ENCODE measurements at regions not wholly inside any gene's neighbourhood (a gene's known extent, or its start where the extent isn't known, plus 50 kb on each side); places are given as distances from the start of the nearest gene placed in this dataset.

GRCh38 chr22:49140911-49141665 lies 686.6 kb downstream of the BRD1 start (continued):
- TF ChIP-seq ZC3H4 (CRISPR knock-in tag; IDR thresholded peaks at IDR 0.05; ENCODE audit: borderline replicate concordance): no peak
- TF ChIP-seq HHEX (CRISPR knock-in tag; IDR thresholded peaks at IDR 0.05): no peak
- no peak for TF ChIP-seq ZNF816 (CRISPR knock-in tag; IDR thresholded peaks at IDR 0.05; ENCODE audit: borderline replicate concordance)
- no peak for TF ChIP-seq ZNF510 (CRISPR knock-in tag; IDR thresholded peaks at IDR 0.05; ENCODE audit: low read depth)
- no peak for TF ChIP-seq TEAD3 (CRISPR knock-in tag; optimal IDR thresholded peaks at IDR 0.05; ENCODE audit: borderline replicate concordance)
- TF ChIP-seq ZNF263 (CRISPR knock-in tag; IDR thresholded peaks at IDR 0.05): no peak
- no peak for TF ChIP-seq MEIS1 (CRISPR knock-in tag; IDR thresholded peaks at IDR 0.05; ENCODE audit: borderline replicate concordance)
- TF ChIP-seq RELA (CRISPR knock-in tag; IDR thresholded peaks at IDR 0.05): no peak
- TF ChIP-seq PHF20 (CRISPR knock-in tag; IDR thresholded peaks at IDR 0.05): no peak
- no peak for TF ChIP-seq FOSL2 (CRISPR knock-in tag; IDR thresholded peaks at IDR 0.05)
- TF ChIP-seq SRSF9 (IDR thresholded peaks at IDR 0.05; ENCODE audit: borderline replicate concordance, insufficient read depth, low read depth, low read length, poor library complexity, severe bottlenecking): no peak
- TF ChIP-seq, protein P1, sequence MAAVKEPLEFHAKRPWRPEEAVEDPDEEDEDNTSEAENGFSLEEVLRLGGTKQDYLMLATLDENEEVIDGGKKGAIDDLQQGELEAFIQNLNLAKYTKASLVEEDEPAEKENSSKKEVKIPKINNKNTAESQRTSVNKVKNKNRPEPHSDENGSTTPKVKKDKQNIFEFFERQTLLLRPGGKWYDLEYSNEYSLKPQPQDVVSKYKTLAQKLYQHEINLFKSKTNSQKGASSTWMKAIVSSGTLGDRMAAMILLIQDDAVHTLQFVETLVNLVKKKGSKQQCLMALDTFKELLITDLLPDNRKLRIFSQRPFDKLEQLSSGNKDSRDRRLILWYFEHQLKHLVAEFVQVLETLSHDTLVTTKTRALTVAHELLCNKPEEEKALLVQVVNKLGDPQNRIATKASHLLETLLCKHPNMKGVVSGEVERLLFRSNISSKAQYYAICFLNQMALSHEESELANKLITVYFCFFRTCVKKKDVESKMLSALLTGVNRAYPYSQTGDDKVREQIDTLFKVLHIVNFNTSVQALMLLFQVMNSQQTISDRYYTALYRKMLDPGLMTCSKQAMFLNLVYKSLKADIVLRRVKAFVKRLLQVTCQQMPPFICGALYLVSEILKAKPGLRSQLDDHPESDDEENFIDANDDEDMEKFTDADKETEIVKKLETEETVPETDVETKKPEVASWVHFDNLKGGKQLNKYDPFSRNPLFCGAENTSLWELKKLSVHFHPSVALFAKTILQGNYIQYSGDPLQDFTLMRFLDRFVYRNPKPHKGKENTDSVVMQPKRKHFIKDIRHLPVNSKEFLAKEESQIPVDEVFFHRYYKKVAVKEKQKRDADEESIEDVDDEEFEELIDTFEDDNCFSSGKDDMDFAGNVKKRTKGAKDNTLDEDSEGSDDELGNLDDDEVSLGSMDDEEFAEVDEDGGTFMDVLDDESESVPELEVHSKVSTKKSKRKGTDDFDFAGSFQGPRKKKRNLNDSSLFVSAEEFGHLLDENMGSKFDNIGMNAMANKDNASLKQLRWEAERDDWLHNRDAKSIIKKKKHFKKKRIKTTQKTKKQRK (IDR thresholded peaks at IDR 0.05; ENCODE audit: low read length): no peak
- no peak for TF ChIP-seq NFE2L1 (CRISPR knock-in tag; IDR thresholded peaks at IDR 0.05; ENCODE audit: borderline replicate concordance)

Data from HepG2 (cell line).